Panc1 (cell line): ENCODE measurements at regions not wholly inside any gene's neighbourhood (a gene's known extent, or its start where the extent isn't known, plus 50 kb on each side); places are given as distances from the start of the nearest gene placed in this dataset.

Source experiments
- ATAC-seq: fragments of 200-7000 bp; cut with Tn5 transposase; 2 replicates; pipeline ENCODE4 v1.9.1; 2020; ENCODE audit warnings: mild to moderate bottlenecking, moderate library complexity
- BruUV-seq: library from RNA; stranded (reverse); fragments of 400-500 nt; replicated peaks from 2 replicates; lab custom pipeline; 2021; lab: Mats Ljungman, UMichigan
- CTCF ChIA-PET: fragments of 300-600 bp; sonication (Branson Sonifier 250); formaldehyde crosslinking; loops from one replicate; lab custom pipeline; 2022; ENCODE audit warnings: antibody characterized with exemption; lab: Charles Lee
- POLR2A ChIA-PET: fragments of 300-600 bp; sonication (Branson Sonifier 250); formaldehyde crosslinking; loops from one replicate; lab custom pipeline; 2022; ENCODE audit warnings: antibody characterized with exemption; lab: Charles Lee
- DNase-seq: peaks from one replicate; pipeline ENCODE4 v3.0.0-alpha.2; 2010; ENCODE audit warnings: low read depth, low spot score
- H3K27ac ChIP-seq: 2 replicates; pipeline ENCODE4 v1.5.1; 2011; ENCODE audit warnings: mild to moderate bottlenecking, low read length, inconsistent platforms
- H3K27me3 ChIP-seq: fragments of 200-500 bp; sonication (Bioruptor generic); 2 replicates; pipeline ENCODE4 v1.6.0; 2014; ENCODE audit warnings: low read length, inconsistent platforms; ENCODE audit not compliant: control insufficient read depth, insufficient read depth
- H3K36me3 ChIP-seq: fragments of 200-500 bp; sonication (Bioruptor generic); 2 replicates; pipeline ENCODE4 v1.5.1; 2014; ENCODE audit warnings: inconsistent platforms, mild to moderate bottlenecking, low read length, moderate library complexity; ENCODE audit not compliant: control insufficient read depth, insufficient read depth
- H3K4me1 ChIP-seq: 2 replicates; pipeline ENCODE4 v1.5.1; 2011; ENCODE audit warnings: inconsistent platforms, mild to moderate bottlenecking, low read length, moderate library complexity; ENCODE audit not compliant: control insufficient read depth, insufficient read depth
- H3K4me3 ChIP-seq, 2 experiments: 2 replicates each; pipeline ENCODE4 v1.5.1; 2011 to 2012; ENCODE audit warnings: low read depth in 2 of 2, low read length in 2 of 2, mild to moderate bottlenecking in 2 of 2, inconsistent platforms in 1 of 2, moderate library complexity in 1 of 2
- H3K9me3 ChIP-seq: fragments of 200-500 bp; sonication (Bioruptor generic); 2 replicates; pipeline ENCODE4 v1.5.1; 2014; ENCODE audit warnings: low read depth, mild to moderate bottlenecking, inconsistent platforms, low read length, moderate library complexity; ENCODE audit not compliant: control insufficient read depth, insufficient read depth
- POLR2AphosphoS5 ChIP-seq: IDR thresholded peaks from 2 replicates; pipeline ENCODE4 v1.6.1; 2012; ENCODE audit warnings: mild to moderate bottlenecking, low read depth, low read length, moderate library complexity
- SIN3A ChIP-seq: IDR thresholded peaks from 2 replicates; pipeline ENCODE4 v1.6.1; 2012; ENCODE audit warnings: low read depth, mild to moderate bottlenecking, low read length, moderate library complexity, borderline replicate concordance; ENCODE audit not compliant: insufficient read depth
- TCF7L2 ChIP-seq: IDR thresholded peaks from 2 replicates; pipeline ENCODE4 v1.6.1; 2011; ENCODE audit warnings: mild to moderate bottlenecking, low read depth, low read length, inconsistent platforms
- in situ Hi-C: cut with HindIII; loops from 2 replicates; pipeline ENCODE4 v1.10.0; 2016; ENCODE audit warnings: low sequenced_read_pairs, low pct_unique_long_range_greater_than_20kb
- intact Hi-C: fragments of 100-400 bp; cut with micrococcal nuclease; formaldehyde crosslinking; loops from one replicate; pipeline ENCODE4 v1.10.0; 2022; ENCODE audit not compliant: unreplicated experiment
- TF ChIP-seq, protein P1 (sequence below): fragments of 450-650 bp; IDR thresholded peaks from 2 replicates; pipeline ENCODE4 v1.5.1; 2017; ENCODE audit warnings: mild to moderate bottlenecking
- TF ChIP-seq, protein P2 (sequence below), 2 experiments: IDR thresholded peaks; 2 replicates each; pipeline ENCODE4 v1.6.1; 2011 to 2012; ENCODE audit warnings: low read depth in 2 of 2, control low read depth in 1 of 2, low read length in 1 of 2, mild to moderate bottlenecking in 1 of 2, moderate library complexity in 1 of 2; ENCODE audit not compliant: insufficient read depth in 1 of 2

DNA sequence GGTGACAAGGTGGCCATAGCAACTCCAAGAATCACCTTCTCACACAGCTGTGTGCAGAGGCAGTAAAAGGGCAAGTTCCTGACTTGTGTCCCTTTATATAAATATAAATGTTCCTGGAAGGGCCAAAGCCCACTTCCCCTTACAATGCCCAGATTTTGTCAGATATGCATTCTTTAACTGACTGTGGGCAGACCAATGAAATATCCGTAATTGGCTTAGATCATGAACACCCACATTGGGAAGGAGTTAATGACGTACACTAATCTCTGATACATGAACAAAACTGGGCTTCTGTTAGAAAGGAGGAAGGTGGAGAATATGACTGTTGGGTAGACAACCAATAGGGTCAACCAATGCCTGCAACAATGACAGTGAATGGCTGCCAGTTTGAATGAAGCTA is 397.2 kb upstream of the CLINT1 start:
- no TSS peak for BruUV-seq

DNA sequence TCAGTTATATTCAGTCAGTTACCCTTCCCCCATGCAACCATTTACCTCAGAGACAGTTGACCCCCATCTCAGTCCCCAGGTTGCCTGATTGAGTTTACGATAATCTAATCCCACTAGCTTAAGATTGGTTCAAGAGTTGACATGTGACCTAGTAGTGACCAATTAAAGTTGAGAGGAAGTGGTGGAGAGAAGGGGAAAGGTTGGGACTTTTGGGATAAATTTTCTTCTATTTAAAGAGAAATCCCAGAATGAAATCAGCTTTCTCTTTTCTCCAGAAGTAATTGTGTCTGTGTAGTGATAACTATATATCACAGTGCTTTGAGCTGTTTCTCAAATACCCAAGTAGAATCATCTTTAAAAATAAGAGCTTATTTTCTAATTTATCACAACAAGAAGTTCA is 396.7 kb upstream of the CLINT1 start:
- no peak for ATAC-seq
- no peaks in the 10 kb centered on the region for H3K36me3 ChIP-seq
- no peak overlapping the region for H3K4me3 ChIP-seq
- intact Hi-C loops = no loop called here
- no peak for DNase-seq
- H3K4me1 ChIP-seq = no peaks in the 10 kb centered on the region
- TF ChIP-seq POLR2AphosphoS5 (no peak), SIN3A (no peak), TCF7L2 (no peak)
- TF ChIP-seq, protein P1, sequence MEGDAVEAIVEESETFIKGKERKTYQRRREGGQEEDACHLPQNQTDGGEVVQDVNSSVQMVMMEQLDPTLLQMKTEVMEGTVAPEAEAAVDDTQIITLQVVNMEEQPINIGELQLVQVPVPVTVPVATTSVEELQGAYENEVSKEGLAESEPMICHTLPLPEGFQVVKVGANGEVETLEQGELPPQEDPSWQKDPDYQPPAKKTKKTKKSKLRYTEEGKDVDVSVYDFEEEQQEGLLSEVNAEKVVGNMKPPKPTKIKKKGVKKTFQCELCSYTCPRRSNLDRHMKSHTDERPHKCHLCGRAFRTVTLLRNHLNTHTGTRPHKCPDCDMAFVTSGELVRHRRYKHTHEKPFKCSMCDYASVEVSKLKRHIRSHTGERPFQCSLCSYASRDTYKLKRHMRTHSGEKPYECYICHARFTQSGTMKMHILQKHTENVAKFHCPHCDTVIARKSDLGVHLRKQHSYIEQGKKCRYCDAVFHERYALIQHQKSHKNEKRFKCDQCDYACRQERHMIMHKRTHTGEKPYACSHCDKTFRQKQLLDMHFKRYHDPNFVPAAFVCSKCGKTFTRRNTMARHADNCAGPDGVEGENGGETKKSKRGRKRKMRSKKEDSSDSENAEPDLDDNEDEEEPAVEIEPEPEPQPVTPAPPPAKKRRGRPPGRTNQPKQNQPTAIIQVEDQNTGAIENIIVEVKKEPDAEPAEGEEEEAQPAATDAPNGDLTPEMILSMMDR = no peak
- TF ChIP-seq, protein P2, sequence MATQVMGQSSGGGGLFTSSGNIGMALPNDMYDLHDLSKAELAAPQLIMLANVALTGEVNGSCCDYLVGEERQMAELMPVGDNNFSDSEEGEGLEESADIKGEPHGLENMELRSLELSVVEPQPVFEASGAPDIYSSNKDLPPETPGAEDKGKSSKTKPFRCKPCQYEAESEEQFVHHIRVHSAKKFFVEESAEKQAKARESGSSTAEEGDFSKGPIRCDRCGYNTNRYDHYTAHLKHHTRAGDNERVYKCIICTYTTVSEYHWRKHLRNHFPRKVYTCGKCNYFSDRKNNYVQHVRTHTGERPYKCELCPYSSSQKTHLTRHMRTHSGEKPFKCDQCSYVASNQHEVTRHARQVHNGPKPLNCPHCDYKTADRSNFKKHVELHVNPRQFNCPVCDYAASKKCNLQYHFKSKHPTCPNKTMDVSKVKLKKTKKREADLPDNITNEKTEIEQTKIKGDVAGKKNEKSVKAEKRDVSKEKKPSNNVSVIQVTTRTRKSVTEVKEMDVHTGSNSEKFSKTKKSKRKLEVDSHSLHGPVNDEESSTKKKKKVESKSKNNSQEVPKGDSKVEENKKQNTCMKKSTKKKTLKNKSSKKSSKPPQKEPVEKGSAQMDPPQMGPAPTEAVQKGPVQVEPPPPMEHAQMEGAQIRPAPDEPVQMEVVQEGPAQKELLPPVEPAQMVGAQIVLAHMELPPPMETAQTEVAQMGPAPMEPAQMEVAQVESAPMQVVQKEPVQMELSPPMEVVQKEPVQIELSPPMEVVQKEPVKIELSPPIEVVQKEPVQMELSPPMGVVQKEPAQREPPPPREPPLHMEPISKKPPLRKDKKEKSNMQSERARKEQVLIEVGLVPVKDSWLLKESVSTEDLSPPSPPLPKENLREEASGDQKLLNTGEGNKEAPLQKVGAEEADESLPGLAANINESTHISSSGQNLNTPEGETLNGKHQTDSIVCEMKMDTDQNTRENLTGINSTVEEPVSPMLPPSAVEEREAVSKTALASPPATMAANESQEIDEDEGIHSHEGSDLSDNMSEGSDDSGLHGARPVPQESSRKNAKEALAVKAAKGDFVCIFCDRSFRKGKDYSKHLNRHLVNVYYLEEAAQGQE (IDR thresholded peaks at IDR 0.05; ENCODE audit: insufficient read depth in 1 of 2, low read depth in 2 of 2, low read length in 1 of 2) = no peak
- ChIA-PET CTCF (no interaction called here), POLR2A (no interaction called here)
- H3K27ac ChIP-seq = no peak overlapping the region
- no peaks in the 10 kb centered on the region for H3K27me3 ChIP-seq
- no peaks in the 10 kb centered on the region for H3K9me3 ChIP-seq
- BruUV-seq = no TSS peak
- in situ Hi-C loops = no loop called here

More for the DNA sequence above, 397.2 kb upstream of the CLINT1 start:
- Histone ChIP-seq H3K4me3 (no peak overlapping the region), H3K36me3 (no peaks in the 10 kb centered on the region), H3K9me3 (no peaks in the 10 kb centered on the region), H3K4me1 (no peaks in the 10 kb centered on the region), H3K27me3 (no peaks in the 10 kb centered on the region), H3K27ac (no peak overlapping the region)
- in situ Hi-C loops (no loop called here), intact Hi-C loops (no loop called here)
- CTCF ChIA-PET = no interaction called here
- POLR2A ChIA-PET = no interaction called here
- DNase-seq (no peak), ATAC-seq (no peak)
- TF ChIP-seq, protein P1 = no peak
- TF ChIP-seq TCF7L2 = no peak
- no peak for TF ChIP-seq POLR2AphosphoS5
- TF ChIP-seq, protein P2 (IDR thresholded peaks at IDR 0.05; ENCODE audit: insufficient read depth in 1 of 2, low read depth in 2 of 2, low read length in 1 of 2) = no peak
- no peak for TF ChIP-seq SIN3A
